Body of pancreas (tissue), 4 donors: ENCODE measurements at regions not wholly inside any gene's neighbourhood (a gene's known extent, or its start where the extent isn't known, plus 50 kb on each side); places are given as distances from the start of the nearest gene placed in this dataset.

Source experiments
- POLR2A ChIP-seq, 3 donors: fragments of 450-650 bp; IDR thresholded peaks; one replicate each; pipeline ENCODE4 v1.6.1; 2016; ENCODE audit warnings: antibody characterized with exemption in 3 of 3, mild to moderate bottlenecking in 2 of 3
- TF ChIP-seq, protein P1 (sequence below), 7 experiments: fragments of 450-650 bp in 4 of 7; fragments of 200-600 bp in 3 of 7; sonication (generic) in 3 of 7; IDR thresholded peaks; one replicate each; pipeline ENCODE4 v1.5.1; 2016 to 2019; ENCODE audit warnings: antibody characterized with exemption in 7 of 7

DNA sequence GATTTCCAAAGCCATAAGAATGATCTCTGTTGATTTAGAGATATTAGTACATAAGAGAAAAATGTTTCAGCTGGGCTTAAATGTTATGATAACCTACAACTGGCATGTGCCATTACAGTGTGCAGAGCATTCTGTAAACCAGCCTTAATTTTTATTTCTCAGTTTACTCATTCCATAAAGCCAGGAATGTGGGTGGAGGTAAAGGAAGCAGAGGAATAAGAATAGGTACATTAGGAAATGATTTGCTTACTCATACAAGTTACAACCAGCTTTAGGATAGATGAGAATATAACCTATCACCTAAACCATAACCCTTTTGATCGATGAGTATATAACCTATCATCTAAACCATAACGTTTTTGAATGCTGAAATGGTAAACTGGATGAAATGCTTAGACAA is 1394.7 kb upstream of the ACVR2A start:
- TF ChIP-seq, protein P1, sequence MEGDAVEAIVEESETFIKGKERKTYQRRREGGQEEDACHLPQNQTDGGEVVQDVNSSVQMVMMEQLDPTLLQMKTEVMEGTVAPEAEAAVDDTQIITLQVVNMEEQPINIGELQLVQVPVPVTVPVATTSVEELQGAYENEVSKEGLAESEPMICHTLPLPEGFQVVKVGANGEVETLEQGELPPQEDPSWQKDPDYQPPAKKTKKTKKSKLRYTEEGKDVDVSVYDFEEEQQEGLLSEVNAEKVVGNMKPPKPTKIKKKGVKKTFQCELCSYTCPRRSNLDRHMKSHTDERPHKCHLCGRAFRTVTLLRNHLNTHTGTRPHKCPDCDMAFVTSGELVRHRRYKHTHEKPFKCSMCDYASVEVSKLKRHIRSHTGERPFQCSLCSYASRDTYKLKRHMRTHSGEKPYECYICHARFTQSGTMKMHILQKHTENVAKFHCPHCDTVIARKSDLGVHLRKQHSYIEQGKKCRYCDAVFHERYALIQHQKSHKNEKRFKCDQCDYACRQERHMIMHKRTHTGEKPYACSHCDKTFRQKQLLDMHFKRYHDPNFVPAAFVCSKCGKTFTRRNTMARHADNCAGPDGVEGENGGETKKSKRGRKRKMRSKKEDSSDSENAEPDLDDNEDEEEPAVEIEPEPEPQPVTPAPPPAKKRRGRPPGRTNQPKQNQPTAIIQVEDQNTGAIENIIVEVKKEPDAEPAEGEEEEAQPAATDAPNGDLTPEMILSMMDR (IDR thresholded peaks at IDR 0.05), result no peak
- TF ChIP-seq POLR2A (IDR thresholded peaks at IDR 0.05), result no peak
